GM12878 (cell line): ENCODE measurements at regions not wholly inside any gene's neighbourhood (a gene's known extent, or its start where the extent isn't known, plus 50 kb on each side); places are given as distances from the start of the nearest gene placed in this dataset.

Experiments
- CREB1 ChIP-seq: IDR thresholded peaks from 2 replicates; pipeline ENCODE4 v1.6.1; 2012; ENCODE audit warnings: low read depth, mild to moderate bottlenecking, inconsistent platforms
- DPF2 ChIP-seq: fragments of 450-650 bp; IDR thresholded peaks from 2 replicates; pipeline ENCODE4 v1.6.1; 2017; ENCODE audit warnings: mild to moderate bottlenecking
- FOXM1 ChIP-seq: IDR thresholded peaks from 2 replicates; pipeline ENCODE4 v1.6.1; 2012; ENCODE audit warnings: low read depth, mild to moderate bottlenecking, inconsistent platforms, low read length, moderate library complexity
- NR2F1 ChIP-seq: fragments of 450-650 bp; conservative IDR thresholded peaks from 2 replicates; pipeline ENCODE4 v1.6.1; 2017; ENCODE audit warnings: mild to moderate bottlenecking
- PAX5 ChIP-seq: IDR thresholded peaks from 2 replicates; pipeline ENCODE4 v1.6.1; 2011; ENCODE audit warnings: low read depth, low read length, borderline replicate concordance
- POLR2A ChIP-seq: IDR thresholded peaks from 2 replicates; pipeline ENCODE4 v1.6.1; 2011; ENCODE audit warnings: low read depth, mild to moderate bottlenecking, low read length
- POLR2AphosphoS5 ChIP-seq: IDR thresholded peaks from 2 replicates; pipeline ENCODE4 v1.6.1; 2011; ENCODE audit warnings: mild to moderate bottlenecking, low read length, inconsistent platforms
- RFX5 ChIP-seq: IDR thresholded peaks from 2 replicates; pipeline ENCODE4 v1.6.1; 2011; ENCODE audit warnings: low read depth, low read length, improper control_type of control experiment
- SMC3 ChIP-seq: IDR thresholded peaks from 2 replicates; pipeline ENCODE4 v1.6.1; 2011; ENCODE audit warnings: low read length, improper control_type of control experiment, borderline replicate concordance
- TAF1 ChIP-seq: IDR thresholded peaks from 2 replicates; pipeline ENCODE4 v1.6.1; 2011; ENCODE audit warnings: mild to moderate bottlenecking, low read depth, low read length, borderline replicate concordance
- TF ChIP-seq, protein P1 (sequence below): IDR thresholded peaks from 2 replicates; pipeline ENCODE4 v1.6.1; 2012; ENCODE audit warnings: low read depth, low read length, improper control_type of control experiment
- TF ChIP-seq, protein P2 (sequence below), 3 experiments: IDR thresholded peaks in 2 of 3; conservative IDR thresholded peaks in 1 of 3; 2 replicates each; pipeline ENCODE4 v1.5.1; 2011; ENCODE audit warnings: low read depth in 3 of 3, low read length in 3 of 3, mild to moderate bottlenecking in 3 of 3, control low read depth in 2 of 3, moderate library complexity in 2 of 3, inconsistent platforms in 1 of 3, mixed read lengths in 1 of 3; ENCODE audit not compliant: control insufficient read depth in 2 of 3, insufficient read depth in 1 of 3; ENCODE audit errors: extremely low read depth in 1 of 3
- TF ChIP-seq, protein P3 (sequence below): IDR thresholded peaks from 2 replicates; pipeline ENCODE4 v1.6.1; 2011; ENCODE audit warnings: borderline replicate concordance, low read depth, mild to moderate bottlenecking, moderate library complexity, mixed read lengths, low read length; ENCODE audit not compliant: insufficient read depth; ENCODE audit errors: extremely low read length

DNA sequence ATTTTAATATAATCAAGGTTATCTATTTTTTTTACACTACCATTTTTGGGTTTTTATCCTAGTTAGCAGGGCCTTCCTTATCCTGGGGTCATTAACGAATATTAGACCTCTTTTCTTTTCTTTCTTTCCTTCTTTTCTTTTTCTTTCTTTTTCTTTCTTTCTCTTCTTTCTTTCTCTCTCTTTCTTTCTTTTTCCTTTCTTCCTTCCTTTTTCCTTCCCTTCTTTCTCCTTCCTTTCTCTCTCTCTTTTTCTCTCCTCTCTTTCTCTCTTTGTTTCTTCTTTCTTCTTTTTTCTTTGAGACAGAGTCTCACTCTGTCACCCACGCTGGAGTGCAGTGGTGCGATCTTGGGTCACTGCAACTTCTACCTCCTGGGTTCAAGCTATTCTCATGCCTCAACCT is 120.4 kb upstream of the PDE7B start:
- TF ChIP-seq POLR2A (no peak), PAX5 (no peak), POLR2AphosphoS5 (no peak), NR2F1 (no peak), SMC3 (no peak), RFX5 (no peak), TAF1 (no peak), FOXM1 (no peak), DPF2 (no peak), CREB1 (no peak)
- TF ChIP-seq, protein P1, sequence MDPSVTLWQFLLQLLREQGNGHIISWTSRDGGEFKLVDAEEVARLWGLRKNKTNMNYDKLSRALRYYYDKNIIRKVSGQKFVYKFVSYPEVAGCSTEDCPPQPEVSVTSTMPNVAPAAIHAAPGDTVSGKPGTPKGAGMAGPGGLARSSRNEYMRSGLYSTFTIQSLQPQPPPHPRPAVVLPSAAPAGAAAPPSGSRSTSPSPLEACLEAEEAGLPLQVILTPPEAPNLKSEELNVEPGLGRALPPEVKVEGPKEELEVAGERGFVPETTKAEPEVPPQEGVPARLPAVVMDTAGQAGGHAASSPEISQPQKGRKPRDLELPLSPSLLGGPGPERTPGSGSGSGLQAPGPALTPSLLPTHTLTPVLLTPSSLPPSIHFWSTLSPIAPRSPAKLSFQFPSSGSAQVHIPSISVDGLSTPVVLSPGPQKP: no peak
- TF ChIP-seq, protein P2, sequence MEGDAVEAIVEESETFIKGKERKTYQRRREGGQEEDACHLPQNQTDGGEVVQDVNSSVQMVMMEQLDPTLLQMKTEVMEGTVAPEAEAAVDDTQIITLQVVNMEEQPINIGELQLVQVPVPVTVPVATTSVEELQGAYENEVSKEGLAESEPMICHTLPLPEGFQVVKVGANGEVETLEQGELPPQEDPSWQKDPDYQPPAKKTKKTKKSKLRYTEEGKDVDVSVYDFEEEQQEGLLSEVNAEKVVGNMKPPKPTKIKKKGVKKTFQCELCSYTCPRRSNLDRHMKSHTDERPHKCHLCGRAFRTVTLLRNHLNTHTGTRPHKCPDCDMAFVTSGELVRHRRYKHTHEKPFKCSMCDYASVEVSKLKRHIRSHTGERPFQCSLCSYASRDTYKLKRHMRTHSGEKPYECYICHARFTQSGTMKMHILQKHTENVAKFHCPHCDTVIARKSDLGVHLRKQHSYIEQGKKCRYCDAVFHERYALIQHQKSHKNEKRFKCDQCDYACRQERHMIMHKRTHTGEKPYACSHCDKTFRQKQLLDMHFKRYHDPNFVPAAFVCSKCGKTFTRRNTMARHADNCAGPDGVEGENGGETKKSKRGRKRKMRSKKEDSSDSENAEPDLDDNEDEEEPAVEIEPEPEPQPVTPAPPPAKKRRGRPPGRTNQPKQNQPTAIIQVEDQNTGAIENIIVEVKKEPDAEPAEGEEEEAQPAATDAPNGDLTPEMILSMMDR (IDR thresholded peaks at IDR 0.05 in 2 of 3, conservative IDR thresholded peaks at IDR 0.05 in 1 of 3; ENCODE audit: control insufficient read depth in 2 of 3, extremely low read depth in 1 of 3, insufficient read depth in 1 of 3, low read depth in 3 of 3, low read length in 3 of 3): no peak
- TF ChIP-seq, protein P3, sequence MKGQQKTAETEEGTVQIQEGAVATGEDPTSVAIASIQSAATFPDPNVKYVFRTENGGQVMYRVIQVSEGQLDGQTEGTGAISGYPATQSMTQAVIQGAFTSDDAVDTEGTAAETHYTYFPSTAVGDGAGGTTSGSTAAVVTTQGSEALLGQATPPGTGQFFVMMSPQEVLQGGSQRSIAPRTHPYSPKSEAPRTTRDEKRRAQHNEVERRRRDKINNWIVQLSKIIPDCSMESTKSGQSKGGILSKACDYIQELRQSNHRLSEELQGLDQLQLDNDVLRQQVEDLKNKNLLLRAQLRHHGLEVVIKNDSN: no peak
